H9 (cell line): ENCODE measurements at regions not wholly inside any gene's neighbourhood (a gene's known extent, or its start where the extent isn't known, plus 50 kb on each side); places are given as distances from the start of the nearest gene placed in this dataset.
A peak's percentile ranks its signal among the peaks of the same experiment; 100 is the strongest.

Source experiments
- DNase-seq: peaks from one replicate; pipeline ENCODE4 v3.0.0-alpha.2; 2017
- H2AFZ ChIP-seq: one replicate; pipeline ENCODE4 v1.6.1; 2013; ENCODE audit warnings: mild to moderate bottlenecking, low read length, control low read depth, moderate library complexity
- H2AK5ac ChIP-seq: 2 replicates; pipeline ENCODE4 v1.6.1; 2013; ENCODE audit warnings: low read length, control low read depth, mixed read lengths; ENCODE audit not compliant: insufficient read length
- H2BK120ac ChIP-seq: one replicate; pipeline ENCODE4 v1.6.1; 2013; ENCODE audit warnings: low read depth, mild to moderate bottlenecking, low read length, control low read depth, inconsistent platforms; ENCODE audit not compliant: poor library complexity, severe bottlenecking
- H2BK12ac ChIP-seq: 2 replicates; pipeline ENCODE4 v1.6.1; 2013; ENCODE audit warnings: low read length, control low read depth, mixed read lengths, low read depth; ENCODE audit not compliant: insufficient read length
- H2BK15ac ChIP-seq: 2 replicates; pipeline ENCODE4 v1.6.1; 2013; ENCODE audit warnings: low read depth, low read length, control low read depth
- H2BK20ac ChIP-seq: one replicate; pipeline ENCODE4 v1.6.1; 2013; ENCODE audit warnings: low read depth, mild to moderate bottlenecking, low read length, control low read depth, inconsistent platforms; ENCODE audit not compliant: poor library complexity, severe bottlenecking
- H2BK5ac ChIP-seq: 2 replicates; pipeline ENCODE4 v1.6.1; 2013; ENCODE audit warnings: low read length, control low read depth, mixed read lengths; ENCODE audit not compliant: insufficient read length
- H3K14ac ChIP-seq: 2 replicates; pipeline ENCODE4 v1.6.1; 2013; ENCODE audit warnings: low read length, control low read depth; ENCODE audit not compliant: insufficient read depth
- H3K18ac ChIP-seq: 2 replicates; pipeline ENCODE4 v1.6.1; 2013; ENCODE audit warnings: low read depth, mild to moderate bottlenecking, mixed read lengths, low read length, control low read depth; ENCODE audit not compliant: insufficient read length
- H3K23ac ChIP-seq: 2 replicates; pipeline ENCODE4 v1.6.1; 2013; ENCODE audit warnings: low read length, control low read depth, mixed read lengths, low read depth; ENCODE audit not compliant: insufficient read length
- H3K23me2 ChIP-seq: 2 replicates; pipeline ENCODE4 v1.6.1; 2013; ENCODE audit warnings: low read depth, mild to moderate bottlenecking, mixed read lengths, low read length, control low read depth; ENCODE audit not compliant: insufficient read length, poor library complexity, severe bottlenecking
- H3K27ac ChIP-seq: 2 replicates; pipeline ENCODE4 v1.5.1; 2013; ENCODE audit warnings: low read length, control low read depth, mixed read lengths, low read depth; ENCODE audit not compliant: insufficient read length
- H3K27me3 ChIP-seq: 2 replicates; pipeline ENCODE4 v1.6.1; 2013; ENCODE audit warnings: low read length, control low read depth, inconsistent platforms; ENCODE audit not compliant: insufficient read depth
- H3K4ac ChIP-seq: 2 replicates; pipeline ENCODE4 v1.6.1; 2013; ENCODE audit warnings: low read depth, mild to moderate bottlenecking, control low read depth, inconsistent platforms, low read length, moderate library complexity
- H3K4me1 ChIP-seq: 2 replicates; pipeline ENCODE4 v1.6.1; 2013; ENCODE audit warnings: low read length, control low read depth, inconsistent platforms; ENCODE audit not compliant: insufficient read depth
- H3K4me2 ChIP-seq: 2 replicates; pipeline ENCODE4 v1.6.1; 2013; ENCODE audit warnings: low read length, control low read depth, mixed read lengths; ENCODE audit not compliant: insufficient read length, insufficient read depth
- H3K56ac ChIP-seq: 2 replicates; pipeline ENCODE4 v1.6.1; 2013; ENCODE audit warnings: low read depth, mild to moderate bottlenecking, mixed read lengths, low read length, control low read depth; ENCODE audit not compliant: insufficient read length
- H3K79me1 ChIP-seq: 2 replicates; pipeline ENCODE4 v1.6.1; 2013; ENCODE audit warnings: low read depth, mild to moderate bottlenecking, moderate library complexity, low read length, control low read depth, inconsistent platforms; ENCODE audit not compliant: insufficient read depth, poor library complexity, severe bottlenecking
- H3K79me2 ChIP-seq: 2 replicates; pipeline ENCODE4 v1.6.1; 2013; ENCODE audit warnings: low read length, control low read depth, inconsistent platforms; ENCODE audit not compliant: insufficient read depth
- H3K9ac ChIP-seq: 2 replicates; pipeline ENCODE4 v1.6.1; 2013; ENCODE audit warnings: low read length, control low read depth, mixed read lengths; ENCODE audit not compliant: insufficient read length; ENCODE audit errors: extremely low read depth
- H3K9me3 ChIP-seq: one replicate; pipeline ENCODE4 v1.6.1; 2013; ENCODE audit warnings: low read depth, low read length, inconsistent platforms; ENCODE audit not compliant: control insufficient read depth
- H3T11ph ChIP-seq: one replicate; pipeline ENCODE4 v1.6.1; 2013; ENCODE audit warnings: mild to moderate bottlenecking, low read length, control low read depth, inconsistent platforms
- H4K20me1 ChIP-seq: one replicate; pipeline ENCODE4 v1.6.1; 2013; ENCODE audit not compliant: control insufficient read depth, insufficient read length, insufficient read depth
- H4K5ac ChIP-seq: 2 replicates; pipeline ENCODE4 v1.6.1; 2013; ENCODE audit warnings: low read depth, mild to moderate bottlenecking, mixed read lengths, low read length, control low read depth; ENCODE audit not compliant: insufficient read length
- H4K8ac ChIP-seq: replicated peaks from 2 replicates; pipeline ENCODE4 v1.6.1; 2013; ENCODE audit warnings: low read length, control low read depth, mixed read lengths, low read depth; ENCODE audit not compliant: insufficient read length
- H4K91ac ChIP-seq: 2 replicates; pipeline ENCODE4 v1.6.1; 2013; ENCODE audit warnings: low read depth, mild to moderate bottlenecking, moderate library complexity, mixed read lengths, low read length, control low read depth; ENCODE audit not compliant: insufficient read length
- H3K27ac Mint-ChIP-seq, 3 experiments: 2 replicates in 2 of 3; 3 replicates in 1 of 3; pipeline ENCODE4 v1.8.0; 2020 to 2021; ENCODE audit warnings: mixed read lengths in 3 of 3, mild to moderate bottlenecking in 1 of 3, moderate library complexity in 1 of 3
- H3K27me3 Mint-ChIP-seq: 2 replicates; pipeline ENCODE4 v1.8.0; 2021; ENCODE audit warnings: low read depth, mild to moderate bottlenecking, moderate library complexity, mixed read lengths
- H3K36me3 Mint-ChIP-seq, 3 experiments: 2 replicates in 2 of 3; 3 replicates in 1 of 3; pipeline ENCODE4 v1.8.0; 2020 to 2021; ENCODE audit warnings: low read depth in 3 of 3, mixed read lengths in 3 of 3; ENCODE audit not compliant: insufficient read depth in 1 of 3
- H3K4me1 Mint-ChIP-seq, 2 experiments: 2 replicates each; pipeline ENCODE4 v1.8.0; 2020; ENCODE audit warnings: mixed read lengths in 2 of 2
- H3K4me3 Mint-ChIP-seq, 2 experiments: 2 replicates in 1 of 2; 3 replicates in 1 of 2; pipeline ENCODE4 v1.8.0; 2020 to 2021; ENCODE audit warnings: mild to moderate bottlenecking in 2 of 2, mixed read lengths in 2 of 2, moderate library complexity in 1 of 2
- H3K9me3 Mint-ChIP-seq, 2 experiments: 2 replicates in 1 of 2; 3 replicates in 1 of 2; pipeline ENCODE4 v1.8.0; 2020; ENCODE audit warnings: mild to moderate bottlenecking in 2 of 2, mixed read lengths in 2 of 2, moderate library complexity in 1 of 2
- WGBS: extraction: QIAGEN DNeasy Blood & Tissue Kit; methylation state at CpG from one replicate; pipeline ENCODE4 v1.1.7; 2013; ENCODE audit warnings: missing lambda C conversion rate, low lambda C conversion rate, mixed read lengths; ENCODE audit not compliant: insufficient read length; ENCODE audit errors: extremely low coverage; 5-methylcytosine and 5-hydroxymethylcytosine counted together
- TF ChIP-seq, protein P1 (sequence below): fragments of 200-600 bp; sonication (generic); conservative IDR thresholded peaks from 3 replicates; pipeline ENCODE4 v1.8.0; 2021; ENCODE audit warnings: antibody characterized with exemption, mild to moderate bottlenecking

DNA sequence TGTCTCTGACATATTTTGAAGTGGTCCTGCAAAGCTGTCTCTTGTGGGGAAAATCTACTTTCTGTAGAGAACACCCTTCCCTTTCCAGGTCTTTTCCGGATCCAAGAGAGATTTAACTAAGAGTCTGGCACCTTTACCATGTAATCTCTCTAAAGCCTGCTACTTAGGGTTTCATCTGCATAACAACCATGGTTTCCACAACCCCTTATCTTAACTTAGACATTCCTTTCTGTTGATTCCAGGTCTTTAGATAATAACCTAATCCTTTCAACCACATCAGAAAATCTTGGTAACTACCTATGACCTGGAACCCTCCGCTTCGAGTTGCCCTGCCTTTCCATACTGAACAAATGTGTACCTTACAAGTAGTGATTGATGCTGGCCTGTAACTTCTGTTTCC lies 243.6 kb upstream of the PTER start:
- no peak overlapping the region; a peak in 1 of 5 replicates for H3K4me3 Mint-ChIP-seq
- H3K27ac Mint-ChIP-seq: peak overlapping the region in 2 of 3 experiments; percentile 41 to 71; a peak in 2 of 7 replicates
- no peak overlapping the region for H3K9ac ChIP-seq
- peaks cover 10 to 43% (median 23%) of the 10 kb centered on the region in 3 experiments for H3K36me3 Mint-ChIP-seq
- peak overlapping the region; percentile 96 for H2BK20ac ChIP-seq
- H3K4me1 ChIP-seq: peaks cover 6% of the 10 kb centered on the region; the same call in 1 of the 2 replicates
- no peak overlapping the region for H2AK5ac ChIP-seq
- H3K27ac ChIP-seq: no peak overlapping the region
- H3T11ph ChIP-seq: no peak overlapping the region
- no peak overlapping the region for H4K8ac ChIP-seq
- no peaks in the 10 kb centered on the region for H3K9me3 ChIP-seq
- H3K79me2 ChIP-seq: no peaks in the 10 kb centered on the region
- H3K9me3 Mint-ChIP-seq: peaks cover 3 to 22% of the 10 kb centered on the region in 2 experiments; a peak in 4 of 5 replicates
- no peak overlapping the region for H2AFZ ChIP-seq
- H3K4me1 Mint-ChIP-seq: peaks cover 56 to 71% of the 10 kb centered on the region in 2 experiments
- no peaks in the 10 kb centered on the region for H3K27me3 ChIP-seq
- H3K4me2 ChIP-seq: no peak overlapping the region
- H4K5ac ChIP-seq: no peak overlapping the region
- peak overlapping the region; percentile 71 for H2BK12ac ChIP-seq
- no peak overlapping the region for H4K91ac ChIP-seq
- no CpG with 5 or more reads among the region's 3 CpGs for WGBS
- no peak overlapping the region for H3K56ac ChIP-seq
- no peak overlapping the region for H3K18ac ChIP-seq
- DNase-seq: no peak
- no peak overlapping the region for H2BK15ac ChIP-seq
- H4K20me1 ChIP-seq: no peaks in the 10 kb centered on the region
- H3K23ac ChIP-seq: no peak overlapping the region
- no peak overlapping the region for H3K4ac ChIP-seq
- no peaks in the 10 kb centered on the region; the same call in 1 of the 2 replicates for H3K27me3 Mint-ChIP-seq
- H2BK5ac ChIP-seq: no peak overlapping the region
- no peak overlapping the region for H2BK120ac ChIP-seq
- no peak overlapping the region for H3K14ac ChIP-seq
- TF ChIP-seq, protein P1, sequence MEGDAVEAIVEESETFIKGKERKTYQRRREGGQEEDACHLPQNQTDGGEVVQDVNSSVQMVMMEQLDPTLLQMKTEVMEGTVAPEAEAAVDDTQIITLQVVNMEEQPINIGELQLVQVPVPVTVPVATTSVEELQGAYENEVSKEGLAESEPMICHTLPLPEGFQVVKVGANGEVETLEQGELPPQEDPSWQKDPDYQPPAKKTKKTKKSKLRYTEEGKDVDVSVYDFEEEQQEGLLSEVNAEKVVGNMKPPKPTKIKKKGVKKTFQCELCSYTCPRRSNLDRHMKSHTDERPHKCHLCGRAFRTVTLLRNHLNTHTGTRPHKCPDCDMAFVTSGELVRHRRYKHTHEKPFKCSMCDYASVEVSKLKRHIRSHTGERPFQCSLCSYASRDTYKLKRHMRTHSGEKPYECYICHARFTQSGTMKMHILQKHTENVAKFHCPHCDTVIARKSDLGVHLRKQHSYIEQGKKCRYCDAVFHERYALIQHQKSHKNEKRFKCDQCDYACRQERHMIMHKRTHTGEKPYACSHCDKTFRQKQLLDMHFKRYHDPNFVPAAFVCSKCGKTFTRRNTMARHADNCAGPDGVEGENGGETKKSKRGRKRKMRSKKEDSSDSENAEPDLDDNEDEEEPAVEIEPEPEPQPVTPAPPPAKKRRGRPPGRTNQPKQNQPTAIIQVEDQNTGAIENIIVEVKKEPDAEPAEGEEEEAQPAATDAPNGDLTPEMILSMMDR: no peak
- H3K79me1 ChIP-seq: no peaks in the 10 kb centered on the region
- H3K23me2 ChIP-seq: no peaks in the 10 kb centered on the region
